H9 (cell line): ENCODE measurements at regions not wholly inside any gene's neighbourhood (a gene's known extent, or its start where the extent isn't known, plus 50 kb on each side); places are given as distances from the start of the nearest gene placed in this dataset.

Source experiments
- DNase-seq: peaks from one replicate; pipeline ENCODE4 v3.0.0-alpha.2; 2017
- H2AFZ ChIP-seq: one replicate; pipeline ENCODE4 v1.6.1; 2013; ENCODE audit warnings: mild to moderate bottlenecking, low read length, control low read depth, moderate library complexity
- H2AK5ac ChIP-seq: 2 replicates; pipeline ENCODE4 v1.6.1; 2013; ENCODE audit warnings: low read length, control low read depth, mixed read lengths; ENCODE audit not compliant: insufficient read length
- H2BK120ac ChIP-seq: one replicate; pipeline ENCODE4 v1.6.1; 2013; ENCODE audit warnings: low read depth, mild to moderate bottlenecking, low read length, control low read depth, inconsistent platforms; ENCODE audit not compliant: poor library complexity, severe bottlenecking
- H2BK12ac ChIP-seq: 2 replicates; pipeline ENCODE4 v1.6.1; 2013; ENCODE audit warnings: low read length, control low read depth, mixed read lengths, low read depth; ENCODE audit not compliant: insufficient read length
- H2BK15ac ChIP-seq: 2 replicates; pipeline ENCODE4 v1.6.1; 2013; ENCODE audit warnings: low read depth, low read length, control low read depth
- H2BK20ac ChIP-seq: one replicate; pipeline ENCODE4 v1.6.1; 2013; ENCODE audit warnings: low read depth, mild to moderate bottlenecking, low read length, control low read depth, inconsistent platforms; ENCODE audit not compliant: poor library complexity, severe bottlenecking
- H2BK5ac ChIP-seq: 2 replicates; pipeline ENCODE4 v1.6.1; 2013; ENCODE audit warnings: low read length, control low read depth, mixed read lengths; ENCODE audit not compliant: insufficient read length
- H3K14ac ChIP-seq: 2 replicates; pipeline ENCODE4 v1.6.1; 2013; ENCODE audit warnings: low read length, control low read depth; ENCODE audit not compliant: insufficient read depth
- H3K18ac ChIP-seq: 2 replicates; pipeline ENCODE4 v1.6.1; 2013; ENCODE audit warnings: low read depth, mild to moderate bottlenecking, mixed read lengths, low read length, control low read depth; ENCODE audit not compliant: insufficient read length
- H3K23ac ChIP-seq: 2 replicates; pipeline ENCODE4 v1.6.1; 2013; ENCODE audit warnings: low read length, control low read depth, mixed read lengths, low read depth; ENCODE audit not compliant: insufficient read length
- H3K23me2 ChIP-seq: 2 replicates; pipeline ENCODE4 v1.6.1; 2013; ENCODE audit warnings: low read depth, mild to moderate bottlenecking, mixed read lengths, low read length, control low read depth; ENCODE audit not compliant: insufficient read length, poor library complexity, severe bottlenecking
- H3K27ac ChIP-seq: 2 replicates; pipeline ENCODE4 v1.5.1; 2013; ENCODE audit warnings: low read length, control low read depth, mixed read lengths, low read depth; ENCODE audit not compliant: insufficient read length
- H3K27me3 ChIP-seq: 2 replicates; pipeline ENCODE4 v1.6.1; 2013; ENCODE audit warnings: low read length, control low read depth, inconsistent platforms; ENCODE audit not compliant: insufficient read depth
- H3K4ac ChIP-seq: 2 replicates; pipeline ENCODE4 v1.6.1; 2013; ENCODE audit warnings: low read depth, mild to moderate bottlenecking, control low read depth, inconsistent platforms, low read length, moderate library complexity
- H3K4me1 ChIP-seq: 2 replicates; pipeline ENCODE4 v1.6.1; 2013; ENCODE audit warnings: low read length, control low read depth, inconsistent platforms; ENCODE audit not compliant: insufficient read depth
- H3K4me2 ChIP-seq: 2 replicates; pipeline ENCODE4 v1.6.1; 2013; ENCODE audit warnings: low read length, control low read depth, mixed read lengths; ENCODE audit not compliant: insufficient read length, insufficient read depth
- H3K56ac ChIP-seq: 2 replicates; pipeline ENCODE4 v1.6.1; 2013; ENCODE audit warnings: low read depth, mild to moderate bottlenecking, mixed read lengths, low read length, control low read depth; ENCODE audit not compliant: insufficient read length
- H3K79me1 ChIP-seq: 2 replicates; pipeline ENCODE4 v1.6.1; 2013; ENCODE audit warnings: low read depth, mild to moderate bottlenecking, moderate library complexity, low read length, control low read depth, inconsistent platforms; ENCODE audit not compliant: insufficient read depth, poor library complexity, severe bottlenecking
- H3K79me2 ChIP-seq: 2 replicates; pipeline ENCODE4 v1.6.1; 2013; ENCODE audit warnings: low read length, control low read depth, inconsistent platforms; ENCODE audit not compliant: insufficient read depth
- H3K9ac ChIP-seq: 2 replicates; pipeline ENCODE4 v1.6.1; 2013; ENCODE audit warnings: low read length, control low read depth, mixed read lengths; ENCODE audit not compliant: insufficient read length; ENCODE audit errors: extremely low read depth
- H3K9me3 ChIP-seq: one replicate; pipeline ENCODE4 v1.6.1; 2013; ENCODE audit warnings: low read depth, low read length, inconsistent platforms; ENCODE audit not compliant: control insufficient read depth
- H3T11ph ChIP-seq: one replicate; pipeline ENCODE4 v1.6.1; 2013; ENCODE audit warnings: mild to moderate bottlenecking, low read length, control low read depth, inconsistent platforms
- H4K20me1 ChIP-seq: one replicate; pipeline ENCODE4 v1.6.1; 2013; ENCODE audit not compliant: control insufficient read depth, insufficient read length, insufficient read depth
- H4K5ac ChIP-seq: 2 replicates; pipeline ENCODE4 v1.6.1; 2013; ENCODE audit warnings: low read depth, mild to moderate bottlenecking, mixed read lengths, low read length, control low read depth; ENCODE audit not compliant: insufficient read length
- H4K8ac ChIP-seq: replicated peaks from 2 replicates; pipeline ENCODE4 v1.6.1; 2013; ENCODE audit warnings: low read length, control low read depth, mixed read lengths, low read depth; ENCODE audit not compliant: insufficient read length
- H4K91ac ChIP-seq: 2 replicates; pipeline ENCODE4 v1.6.1; 2013; ENCODE audit warnings: low read depth, mild to moderate bottlenecking, moderate library complexity, mixed read lengths, low read length, control low read depth; ENCODE audit not compliant: insufficient read length
- H3K27ac Mint-ChIP-seq, 3 experiments: 2 replicates in 2 of 3; 3 replicates in 1 of 3; pipeline ENCODE4 v1.8.0; 2020 to 2021; ENCODE audit warnings: mixed read lengths in 3 of 3, mild to moderate bottlenecking in 1 of 3, moderate library complexity in 1 of 3
- H3K27me3 Mint-ChIP-seq: 2 replicates; pipeline ENCODE4 v1.8.0; 2021; ENCODE audit warnings: low read depth, mild to moderate bottlenecking, moderate library complexity, mixed read lengths
- H3K36me3 Mint-ChIP-seq, 3 experiments: 2 replicates in 2 of 3; 3 replicates in 1 of 3; pipeline ENCODE4 v1.8.0; 2020 to 2021; ENCODE audit warnings: low read depth in 3 of 3, mixed read lengths in 3 of 3; ENCODE audit not compliant: insufficient read depth in 1 of 3
- H3K4me1 Mint-ChIP-seq, 2 experiments: 2 replicates each; pipeline ENCODE4 v1.8.0; 2020; ENCODE audit warnings: mixed read lengths in 2 of 2
- H3K4me3 Mint-ChIP-seq, 2 experiments: 2 replicates in 1 of 2; 3 replicates in 1 of 2; pipeline ENCODE4 v1.8.0; 2020 to 2021; ENCODE audit warnings: mild to moderate bottlenecking in 2 of 2, mixed read lengths in 2 of 2, moderate library complexity in 1 of 2
- H3K9me3 Mint-ChIP-seq, 2 experiments: 2 replicates in 1 of 2; 3 replicates in 1 of 2; pipeline ENCODE4 v1.8.0; 2020; ENCODE audit warnings: mild to moderate bottlenecking in 2 of 2, mixed read lengths in 2 of 2, moderate library complexity in 1 of 2
- CTCF ChIP-seq: fragments of 200-600 bp; sonication (generic); conservative IDR thresholded peaks from 3 replicates; pipeline ENCODE4 v1.8.0; 2021; ENCODE audit warnings: antibody characterized with exemption, mild to moderate bottlenecking
- WGBS: extraction: QIAGEN DNeasy Blood & Tissue Kit; methylation state at CpG from one replicate; pipeline ENCODE4 v1.1.7; 2013; ENCODE audit warnings: missing lambda C conversion rate, low lambda C conversion rate, mixed read lengths; ENCODE audit not compliant: insufficient read length; ENCODE audit errors: extremely low coverage; 5-methylcytosine and 5-hydroxymethylcytosine counted together

GRCh38 chr16:20202747-20203146, 124.6 kb downstream of the GP2 start:
- H2AK5ac ChIP-seq: no peak overlapping the region
- H3K4me2 ChIP-seq: no peak overlapping the region
- no peak overlapping the region for H3K14ac ChIP-seq
- H2BK120ac ChIP-seq: no peak overlapping the region
- H3K9ac ChIP-seq: no peak overlapping the region
- no peak overlapping the region for H4K5ac ChIP-seq
- no peak overlapping the region for H2AFZ ChIP-seq
- no peaks in the 10 kb centered on the region for H3K79me2 ChIP-seq
- no peak for DNase-seq
- H3K9me3 Mint-ChIP-seq: peaks cover 0 to 3% of the 10 kb centered on the region in 2 experiments; a peak in 2 of 5 replicates
- H3K79me1 ChIP-seq: no peaks in the 10 kb centered on the region
- no peak overlapping the region for H2BK20ac ChIP-seq
- H3K4me1 ChIP-seq: no peaks in the 10 kb centered on the region
- no peak overlapping the region for H4K8ac ChIP-seq
- no peaks in the 10 kb centered on the region for H4K20me1 ChIP-seq
- H3K18ac ChIP-seq: no peak overlapping the region
- no peak overlapping the region for H2BK12ac ChIP-seq
- H3K4me1 Mint-ChIP-seq: peaks cover 5 to 11% of the 10 kb centered on the region in 2 experiments
- H3K4ac ChIP-seq: no peak overlapping the region
- no peak overlapping the region for H4K91ac ChIP-seq
- H2BK15ac ChIP-seq: no peak overlapping the region
- no peak overlapping the region for H3K27ac Mint-ChIP-seq
- peaks cover 1% of the 10 kb centered on the region for H3K27me3 Mint-ChIP-seq
- H2BK5ac ChIP-seq: no peak overlapping the region
- H3K27ac ChIP-seq: no peak overlapping the region
- H3K36me3 Mint-ChIP-seq: no peaks in the 10 kb centered on the region
- H3K56ac ChIP-seq: no peak overlapping the region
- no peaks in the 10 kb centered on the region for H3K9me3 ChIP-seq
- H3K23ac ChIP-seq: no peak overlapping the region
- WGBS: no CpG with 5 or more reads among the region's 3 CpGs
- no peak overlapping the region for H3K4me3 Mint-ChIP-seq
- TF ChIP-seq CTCF: no peak
- H3K27me3 ChIP-seq: no peaks in the 10 kb centered on the region
- H3T11ph ChIP-seq: no peak overlapping the region
- no peaks in the 10 kb centered on the region for H3K23me2 ChIP-seq
